CMK (cell line): ENCODE measurements at regions not wholly inside any gene's neighbourhood (a gene's known extent, or its start where the extent isn't known, plus 50 kb on each side); places are given as distances from the start of the nearest gene placed in this dataset.

Experiments
- DNase-seq: peaks from one replicate; pipeline ENCODE4 v3.0.0-alpha.2; 2010; ENCODE audit warnings: low read depth

- no peak for DNase-seq
These were observed 91.8 kb upstream of the CHST9 start for GRCh38 chr18:27276886-27277285.

GRCh38 chr18:27276479-27276878 lies 91.4 kb upstream of the CHST9 start:
- DNase-seq: no peak

GRCh38 chr18:27274901-27275300 lies 89.8 kb upstream of the CHST9 start:
- no peak for DNase-seq

GRCh38 chr18:27270508-27270907 lies 85.4 kb upstream of the CHST9 start:
- DNase-seq: no peak

- no peak for DNase-seq
These were observed 78.3 kb upstream of the CHST9 start for GRCh38 chr18:27263369-27263768.

GRCh38 chr18:27261769-27262549 lies 76.9 kb upstream of the CHST9 start:
- DNase-seq: no peak

GRCh38 chr18:27253571-27253970 lies 68.5 kb upstream of the CHST9 start:
- DNase-seq: no peak

GRCh38 chr18:27250471-27250870 lies 65.4 kb upstream of the CHST9 start:
- DNase-seq: no peak

- DNase-seq: no peak
These were observed 64.8 kb upstream of the CHST9 start for GRCh38 chr18:27249933-27250332.

- no peak for DNase-seq
These were observed 59.2 kb upstream of the CHST9 start for GRCh38 chr18:27244259-27244658.

- no peak for DNase-seq
These were observed 57.4 kb upstream of the CHST9 start for GRCh38 chr18:27242392-27243047.

- DNase-seq: no peak
These were observed 55.3 kb upstream of the CHST9 start for GRCh38 chr18:27240383-27240782.

- no peak for DNase-seq
These were observed 54.6 kb upstream of the CHST9 start for GRCh38 chr18:27239669-27240068.

GRCh38 chr18:27235218-27235870 lies 50.2 kb upstream of the CHST9 start:
- DNase-seq: no peak
